NCI-H748 (cell line): ENCODE measurements at regions not wholly inside any gene's neighbourhood (a gene's known extent, or its start where the extent isn't known, plus 50 kb on each side); places are given as distances from the start of the nearest gene placed in this dataset.
"Not testable (repeated sequence)": the region's sequence is repeated elsewhere in the genome, so short reads cannot be mapped to it uniquely, and the experiment has no call there.

Experiments
- DNase-seq: peaks from one replicate; lab custom pipeline; 2025; ENCODE audit not compliant: unreplicated experiment; lab: John Stamatoyannopoulos, UW

- DNase-seq: not testable (repeated sequence)
Observed at GRCh38 chr2:89862164-89862563, 1170.7 kb downstream of the RPIA start.

GRCh38 chr2:89863209-89863608 lies 1171.7 kb downstream of the RPIA start:
- not testable (repeated sequence) for DNase-seq

GRCh38 chr2:89874810-89875595 lies 1183.5 kb downstream of the RPIA start:
- not testable (repeated sequence) for DNase-seq

- not testable (repeated sequence) for DNase-seq
Observed at GRCh38 chr2:89876445-89876844, 1185.0 kb downstream of the RPIA start.

GRCh38 chr2:89876878-89877277 lies 1185.4 kb downstream of the RPIA start:
- DNase-seq: not testable (repeated sequence)

GRCh38 chr2:89882880-89883279 lies 1191.4 kb downstream of the RPIA start:
- not testable (repeated sequence) for DNase-seq

GRCh38 chr2:89883624-89884023 lies 1192.2 kb downstream of the RPIA start:
- not testable (repeated sequence) for DNase-seq

GRCh38 chr2:89885071-89885470 lies 1193.6 kb downstream of the RPIA start:
- not testable (repeated sequence) for DNase-seq

GRCh38 chr2:89888693-89889092 lies 1197.2 kb downstream of the RPIA start:
- DNase-seq: not testable (repeated sequence)

GRCh38 chr2:89890185-89890773 lies 1198.8 kb downstream of the RPIA start:
- DNase-seq: not testable (repeated sequence)

GRCh38 chr2:89894988-89895387 lies 1203.5 kb downstream of the RPIA start:
- DNase-seq: not testable (repeated sequence)

GRCh38 chr2:89895629-89896028 lies 1204.2 kb downstream of the RPIA start:
- DNase-seq: not testable (repeated sequence)

GRCh38 chr2:89927018-89927417 lies 1235.5 kb downstream of the RPIA start:
- not testable (repeated sequence) for DNase-seq

- DNase-seq: not testable (repeated sequence)
Observed at GRCh38 chr2:89935436-89935835, 1244.0 kb downstream of the RPIA start.

GRCh38 chr2:89936011-89936410 lies 1244.5 kb downstream of the RPIA start:
- not testable (repeated sequence) for DNase-seq

GRCh38 chr2:89936559-89936958 lies 1245.1 kb downstream of the RPIA start:
- DNase-seq: not testable (repeated sequence)

GRCh38 chr2:89938756-89939155 lies 1247.3 kb downstream of the RPIA start:
- not testable (repeated sequence) for DNase-seq

GRCh38 chr2:89944267-89944666 lies 1252.8 kb downstream of the RPIA start:
- DNase-seq: not testable (repeated sequence)

- not testable (repeated sequence) for DNase-seq
Observed at GRCh38 chr2:89945004-89945616, 1253.6 kb downstream of the RPIA start.

- DNase-seq: not testable (repeated sequence)
Observed at GRCh38 chr2:89947208-89947815, 1255.8 kb downstream of the RPIA start.

GRCh38 chr2:89948102-89948501 lies 1256.6 kb downstream of the RPIA start:
- not testable (repeated sequence) for DNase-seq
